ENCODE measurements at regions not wholly inside any gene's neighbourhood (a gene's known extent, or its start where the extent isn't known, plus 50 kb on each side); places are given as distances from the start of the nearest gene placed in this dataset.

- TF ChIP-seq CTCF (IDR thresholded peaks at IDR 0.05; ENCODE audit: low read depth, low read length, missing input control) = no peak
- TF ChIP-seq GABPA (IDR thresholded peaks at IDR 0.05 in 1 of 2, conservative IDR thresholded peaks at IDR 0.05 in 1 of 2) = no peak
Measured at GRCh38 chr15:91537856-91538255, 315.7 kb upstream of the SLCO3A1 start.
